GM06990 (cell line): ENCODE measurements at regions not wholly inside any gene's neighbourhood (a gene's known extent, or its start where the extent isn't known, plus 50 kb on each side); places are given as distances from the start of the nearest gene placed in this dataset.
"Not testable (repeated sequence)": the region's sequence is repeated elsewhere in the genome, so short reads cannot be mapped to it uniquely, and the experiment has no call there.

Experiments
- DNase-seq: peaks from one replicate; pipeline ENCODE4 v3.0.0-alpha.2; 2011; ENCODE audit not compliant: insufficient read length; ENCODE audit errors: extremely low read depth
- H3K27me3 ChIP-seq: replicated peaks from 2 replicates; pipeline ENCODE4 v1.6.0; 2011; ENCODE audit warnings: low read length; ENCODE audit not compliant: control insufficient read depth, insufficient read depth
- H3K36me3 ChIP-seq: 2 replicates; pipeline ENCODE4 v1.5.1; 2011; ENCODE audit warnings: low read length; ENCODE audit not compliant: control insufficient read depth, insufficient read depth
- H3K4me3 ChIP-seq: replicated peaks from 2 replicates; pipeline ENCODE4 v1.5.1; 2011; ENCODE audit warnings: low read depth, mild to moderate bottlenecking, control low read depth, low read length
- TF ChIP-seq, protein P1 (sequence below): IDR thresholded peaks from 2 replicates; pipeline ENCODE4 v1.5.1; 2011; ENCODE audit warnings: low read length, control low read depth, mild to moderate bottlenecking, inconsistent platforms; ENCODE audit not compliant: insufficient read depth, poor library complexity, severe bottlenecking

DNA sequence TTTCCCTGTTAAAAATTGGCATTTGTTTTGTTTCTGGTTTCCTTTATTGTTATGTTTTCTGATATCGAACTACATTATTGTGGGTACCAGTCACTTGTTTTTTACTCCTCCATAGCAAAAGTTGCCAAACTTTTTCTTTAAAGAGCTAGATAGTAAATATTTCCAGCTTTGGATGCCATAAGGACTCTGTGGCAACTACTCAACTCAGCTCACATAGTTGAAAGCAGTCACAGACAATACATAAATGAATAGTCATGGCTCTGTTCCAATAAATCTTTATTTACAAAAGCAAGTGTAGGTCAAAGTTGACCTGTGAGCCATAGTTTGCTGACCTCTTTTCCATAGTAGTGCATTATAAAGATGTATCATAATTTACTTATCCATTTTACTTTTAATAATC lies 305.0 kb downstream of the RASEF start:
- Histone ChIP-seq H3K4me3 (no peak overlapping the region), H3K27me3 (no peaks in the 10 kb centered on the region), H3K36me3 (no peaks in the 10 kb centered on the region)
- no peak for DNase-seq
- TF ChIP-seq, protein P1, sequence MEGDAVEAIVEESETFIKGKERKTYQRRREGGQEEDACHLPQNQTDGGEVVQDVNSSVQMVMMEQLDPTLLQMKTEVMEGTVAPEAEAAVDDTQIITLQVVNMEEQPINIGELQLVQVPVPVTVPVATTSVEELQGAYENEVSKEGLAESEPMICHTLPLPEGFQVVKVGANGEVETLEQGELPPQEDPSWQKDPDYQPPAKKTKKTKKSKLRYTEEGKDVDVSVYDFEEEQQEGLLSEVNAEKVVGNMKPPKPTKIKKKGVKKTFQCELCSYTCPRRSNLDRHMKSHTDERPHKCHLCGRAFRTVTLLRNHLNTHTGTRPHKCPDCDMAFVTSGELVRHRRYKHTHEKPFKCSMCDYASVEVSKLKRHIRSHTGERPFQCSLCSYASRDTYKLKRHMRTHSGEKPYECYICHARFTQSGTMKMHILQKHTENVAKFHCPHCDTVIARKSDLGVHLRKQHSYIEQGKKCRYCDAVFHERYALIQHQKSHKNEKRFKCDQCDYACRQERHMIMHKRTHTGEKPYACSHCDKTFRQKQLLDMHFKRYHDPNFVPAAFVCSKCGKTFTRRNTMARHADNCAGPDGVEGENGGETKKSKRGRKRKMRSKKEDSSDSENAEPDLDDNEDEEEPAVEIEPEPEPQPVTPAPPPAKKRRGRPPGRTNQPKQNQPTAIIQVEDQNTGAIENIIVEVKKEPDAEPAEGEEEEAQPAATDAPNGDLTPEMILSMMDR = no peak

DNA sequence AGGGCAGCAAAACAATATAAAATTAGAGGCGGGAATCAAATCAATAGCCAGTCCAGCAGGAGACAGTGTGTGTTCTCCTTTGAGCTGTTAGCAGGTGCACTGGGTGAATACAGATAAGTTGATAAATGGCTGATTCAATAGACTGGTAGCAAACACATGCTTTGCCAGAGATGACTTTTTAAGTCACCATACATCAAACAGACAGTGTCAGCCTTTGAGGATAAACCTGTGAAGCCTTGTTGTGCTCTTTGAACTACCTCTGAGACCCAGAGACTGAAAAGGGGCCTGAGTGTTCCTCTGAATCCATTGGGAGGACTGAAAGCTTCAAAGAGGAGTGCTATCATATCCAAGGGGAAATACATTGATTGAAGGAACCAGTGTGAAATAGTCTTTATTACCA lies 301.9 kb downstream of the RASEF start:
- Histone ChIP-seq H3K36me3 (no peaks in the 10 kb centered on the region), H3K27me3 (no peaks in the 10 kb centered on the region), H3K4me3 (no peak overlapping the region)
- no peak for DNase-seq
- TF ChIP-seq, protein P1 = no peak

DNA sequence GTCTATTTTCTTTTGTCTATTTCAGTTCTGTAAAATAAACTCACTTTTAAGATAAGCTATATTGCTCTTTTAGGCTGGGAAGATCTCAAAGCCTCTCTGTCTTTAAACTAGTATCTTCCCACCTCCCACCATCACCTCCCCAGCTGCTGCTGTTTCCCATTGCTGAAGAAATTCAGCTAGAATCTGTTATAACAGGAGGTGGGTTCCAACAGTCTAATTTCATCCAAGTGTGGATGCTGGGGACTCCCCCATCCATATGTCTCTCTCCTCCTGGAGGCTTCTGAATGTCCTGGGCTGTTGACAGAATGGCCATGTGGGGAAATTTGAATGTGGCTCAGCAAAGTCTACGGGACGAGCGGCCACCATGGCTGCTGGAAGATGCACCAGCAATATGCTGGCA lies 301.0 kb downstream of the RASEF start:
- Histone ChIP-seq H3K27me3 (no peaks in the 10 kb centered on the region), H3K36me3 (no peaks in the 10 kb centered on the region), H3K4me3 (no peak overlapping the region)
- DNase-seq = no peak
- TF ChIP-seq, protein P1 = no peak

DNA sequence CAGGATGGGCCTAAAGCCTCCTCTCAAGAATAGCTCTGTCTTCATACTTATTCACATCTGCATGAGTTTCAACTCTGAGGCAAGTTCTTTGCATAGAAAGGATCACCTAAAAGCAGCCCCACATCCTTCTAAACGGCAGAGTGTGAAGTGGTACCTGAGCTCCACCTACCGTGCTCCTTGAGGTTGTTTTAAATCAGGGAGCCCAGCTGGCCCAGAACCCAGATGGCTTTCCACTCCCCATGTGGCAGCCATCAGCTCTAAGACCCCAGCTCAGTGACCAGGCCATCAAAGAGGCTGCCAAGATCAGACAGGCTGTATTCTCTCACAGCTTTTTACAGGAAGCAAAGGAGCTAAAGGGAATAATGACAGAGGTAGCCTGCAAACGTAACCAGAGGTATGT lies 299.3 kb downstream of the RASEF start:
- H3K4me3 ChIP-seq = no peak overlapping the region
- no peak for DNase-seq
- no peaks in the 10 kb centered on the region for H3K27me3 ChIP-seq
- TF ChIP-seq, protein P1 = no peak
- H3K36me3 ChIP-seq = no peaks in the 10 kb centered on the region

DNA sequence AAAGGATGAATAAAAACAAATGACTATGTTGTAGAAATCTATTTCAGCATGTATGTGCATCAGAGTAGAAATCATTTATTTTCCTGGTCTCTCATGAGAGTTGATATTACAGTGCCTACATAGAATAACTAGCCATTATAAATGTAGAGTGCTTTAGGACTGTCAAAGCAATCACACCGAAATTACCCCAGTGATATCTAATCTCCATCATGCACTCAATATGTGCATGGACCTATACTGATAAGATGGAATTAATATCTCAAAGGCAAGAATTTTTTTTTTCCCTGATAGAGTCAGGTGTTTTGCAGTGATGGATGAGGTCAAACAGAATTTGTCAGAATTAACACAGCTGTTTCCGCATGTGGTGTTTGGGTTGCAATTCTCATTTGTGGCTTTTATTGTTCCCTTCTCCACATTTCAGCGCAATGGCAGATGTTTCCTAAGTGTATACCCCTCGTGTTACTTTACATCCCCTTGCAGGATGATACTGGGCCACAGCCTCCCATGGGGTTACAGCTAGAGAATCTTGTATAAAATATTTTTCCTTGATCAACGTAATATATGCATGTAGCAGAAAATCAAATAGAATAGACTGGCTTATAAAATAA lies 298.8 kb downstream of the RASEF start:
- TF ChIP-seq, protein P1 = no peak
- Histone ChIP-seq H3K27me3 (no peaks in the 10 kb centered on the region), H3K4me3 (no peak overlapping the region), H3K36me3 (no peaks in the 10 kb centered on the region)
- no peak for DNase-seq

DNA sequence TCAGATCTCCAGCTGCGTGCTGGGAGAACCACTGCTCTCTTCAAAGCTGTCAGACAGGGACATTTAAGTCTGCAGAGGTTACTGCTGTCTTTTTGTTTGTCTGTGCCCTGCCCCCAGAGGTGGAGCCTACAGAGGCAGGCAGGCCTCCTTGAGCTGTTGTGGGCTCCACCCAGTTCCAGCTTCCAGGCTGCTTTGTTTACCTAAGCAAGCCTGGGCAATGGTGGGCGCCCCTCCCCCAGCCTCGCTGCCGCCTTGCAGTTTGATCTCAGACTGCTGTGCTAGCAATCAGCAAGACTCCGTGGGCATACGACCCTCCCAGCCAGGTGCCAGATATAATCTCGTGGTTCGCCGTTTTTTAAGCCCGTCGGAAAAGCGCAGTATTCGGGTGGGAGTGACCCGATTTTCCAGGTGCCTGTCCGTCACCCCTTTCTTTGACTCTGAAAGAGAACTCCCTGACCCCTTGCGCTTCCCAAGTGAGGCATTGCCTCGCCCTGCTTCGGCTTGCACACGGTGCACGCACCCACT lies 288.2 kb downstream of the RASEF start:
- not testable (repeated sequence) for H3K36me3 ChIP-seq, DNase-seq, H3K27me3 ChIP-seq, H3K4me3 ChIP-seq
